ENCODE measurements at regions not wholly inside any gene's neighbourhood (a gene's known extent, or its start where the extent isn't known, plus 50 kb on each side); places are given as distances from the start of the nearest gene placed in this dataset.
A peak's percentile ranks its signal among the peaks of the same experiment; 100 is the strongest.

- H3K36me3 ChIP-seq (ENCODE audit: control insufficient read depth, insufficient read depth, low read length) = no peaks in the 10 kb centered on the region
- in situ Hi-C loops (cut with HindIII; ENCODE audit: low pct_unique_long_range_greater_than_20kb, low sequenced_read_pairs) = no loop called here
- 0 out of 2 replicates have a peak, but pooled peaks have one; percentile 38 for ATAC-seq
- H3K4me1 ChIP-seq (ENCODE audit: control insufficient read depth, insufficient read depth, low read length) = no peaks in the 10 kb centered on the region
- H3K27ac ChIP-seq (ENCODE audit: low read length) = no peak overlapping the region
- POLR2A ChIA-PET = no interaction called here
- H3K9me3 ChIP-seq (ENCODE audit: control insufficient read depth, insufficient read depth, low read depth, low read length) = no peaks in the 10 kb centered on the region
- no peak overlapping the region for H3K4me3 ChIP-seq (ENCODE audit: low read depth in 2 of 2, low read length in 2 of 2)
- no peak for DNase-seq (ENCODE audit: low read depth, low spot score)
- intact Hi-C loops (cut with micrococcal nuclease; ENCODE audit: unreplicated experiment) = no loop called here
- CTCF ChIA-PET = no interaction called here
- no TSS peak for BruUV-seq (replicated peaks)
- no peaks in the 10 kb centered on the region for H3K27me3 ChIP-seq (ENCODE audit: control insufficient read depth, insufficient read depth, low read length)
- no peak for TF ChIP-seq REST (IDR thresholded peaks at IDR 0.05; ENCODE audit: insufficient read depth in 1 of 2, low read depth in 2 of 2, low read length in 1 of 2)
Measured at GRCh38 chr14:101110729-101111619, 207.5 kb upstream of the RTL1 start.

GRCh38 chr14:101111620-101112290 lies 208.2 kb upstream of the RTL1 start:
- BruUV-seq (replicated peaks) = no TSS peak
- H3K36me3 ChIP-seq (ENCODE audit: control insufficient read depth, insufficient read depth, low read length) = no peaks in the 10 kb centered on the region
- ATAC-seq = no peak
- intact Hi-C loops (cut with micrococcal nuclease; ENCODE audit: unreplicated experiment) = no loop called here
- in situ Hi-C loops (cut with HindIII; ENCODE audit: low pct_unique_long_range_greater_than_20kb, low sequenced_read_pairs) = no loop called here
- POLR2A ChIA-PET = no interaction called here
- no peak overlapping the region for H3K4me3 ChIP-seq (ENCODE audit: low read depth in 2 of 2, low read length in 2 of 2)
- no peak for TF ChIP-seq CTCF (IDR thresholded peaks at IDR 0.05)
- no peaks in the 10 kb centered on the region for H3K9me3 ChIP-seq (ENCODE audit: control insufficient read depth, insufficient read depth, low read depth, low read length)
- H3K27ac ChIP-seq (ENCODE audit: low read length) = no peak overlapping the region
- H3K27me3 ChIP-seq (ENCODE audit: control insufficient read depth, insufficient read depth, low read length) = no peaks in the 10 kb centered on the region
- no peak for DNase-seq (ENCODE audit: low read depth, low spot score)
- CTCF ChIA-PET = no interaction called here
- no peaks in the 10 kb centered on the region for H3K4me1 ChIP-seq (ENCODE audit: control insufficient read depth, insufficient read depth, low read length)

- Histone ChIP-seq H3K4me3 (ENCODE audit: low read depth in 2 of 2, low read length in 2 of 2) (no peak overlapping the region), H3K4me1 (ENCODE audit: control insufficient read depth, insufficient read depth, low read length) (no peaks in the 10 kb centered on the region), H3K27ac (ENCODE audit: low read length) (no peak overlapping the region), H3K9me3 (ENCODE audit: control insufficient read depth, insufficient read depth, low read depth, low read length) (no peaks in the 10 kb centered on the region), H3K27me3 (ENCODE audit: control insufficient read depth, insufficient read depth, low read length) (no peaks in the 10 kb centered on the region), H3K36me3 (ENCODE audit: control insufficient read depth, insufficient read depth, low read length) (no peaks in the 10 kb centered on the region)
- DNase-seq (ENCODE audit: low read depth, low spot score) (no peak), ATAC-seq (no peak)
- BruUV-seq (replicated peaks) = no TSS peak
- POLR2A ChIA-PET = no interaction called here
- intact Hi-C loops (cut with micrococcal nuclease; ENCODE audit: unreplicated experiment) = no loop called here
- TF ChIP-seq CTCF (IDR thresholded peaks at IDR 0.05) (no peak), POLR2AphosphoS5 (IDR thresholded peaks at IDR 0.05; ENCODE audit: low read depth, low read length) (no peak), SIN3A (IDR thresholded peaks at IDR 0.05; ENCODE audit: borderline replicate concordance, insufficient read depth, low read depth, low read length) (no peak), TCF7L2 (IDR thresholded peaks at IDR 0.05; ENCODE audit: low read depth, low read length) (no peak), REST (IDR thresholded peaks at IDR 0.05; ENCODE audit: insufficient read depth in 1 of 2, low read depth in 2 of 2, low read length in 1 of 2) (no peak)
- CTCF ChIA-PET = no interaction called here
- in situ Hi-C loops (cut with HindIII; ENCODE audit: low pct_unique_long_range_greater_than_20kb, low sequenced_read_pairs) = no loop called here
Measured at GRCh38 chr14:101112351-101113107, 209.0 kb upstream of the RTL1 start.

Data from Panc1 (cell line).